ENCODE measurements at regions not wholly inside any gene's neighbourhood (a gene's known extent, or its start where the extent isn't known, plus 50 kb on each side); places are given as distances from the start of the nearest gene placed in this dataset.

GRCh38 chr22:47342446-47342845 lies 580.0 kb downstream of the TBC1D22A start:
- no peak overlapping the region for H3K27ac ChIP-seq (ENCODE audit: poor library complexity, severe bottlenecking)
- no peak for ATAC-seq (ENCODE audit: low read depth)
- no peaks in the 10 kb centered on the region for H3K4me1 ChIP-seq (ENCODE audit: insufficient read depth, poor library complexity, severe bottlenecking)
- no peaks in the 10 kb centered on the region for H3K27me3 ChIP-seq (ENCODE audit: insufficient read depth, poor library complexity, severe bottlenecking)
- DNase-seq (ENCODE audit: low spot score): no peak
- H3K4me3 ChIP-seq (ENCODE audit: severe bottlenecking): no peak overlapping the region
- peaks cover 2% of the 10 kb centered on the region for H3K9me3 ChIP-seq (ENCODE audit: severe bottlenecking)
- H3K36me3 ChIP-seq (ENCODE audit: low read depth): no peaks in the 10 kb centered on the region
- no peak for TF ChIP-seq CTCF (IDR thresholded peaks at IDR 0.05; ENCODE audit: poor library complexity, severe bottlenecking)

- Histone ChIP-seq H3K27me3 (ENCODE audit: insufficient read depth, poor library complexity, severe bottlenecking) (no peaks in the 10 kb centered on the region), H3K4me1 (ENCODE audit: insufficient read depth, poor library complexity, severe bottlenecking) (no peaks in the 10 kb centered on the region), H3K9me3 (ENCODE audit: severe bottlenecking) (peaks cover 2% of the 10 kb centered on the region), H3K27ac (ENCODE audit: poor library complexity, severe bottlenecking) (no peak overlapping the region), H3K36me3 (ENCODE audit: low read depth) (no peaks in the 10 kb centered on the region), H3K4me3 (ENCODE audit: severe bottlenecking) (no peak overlapping the region)
- DNase-seq (ENCODE audit: low spot score) (no peak), ATAC-seq (ENCODE audit: low read depth) (no peak)
- TF ChIP-seq CTCF (IDR thresholded peaks at IDR 0.05; ENCODE audit: poor library complexity, severe bottlenecking): no peak
Measured at GRCh38 chr22:47341464-47341863, 579.0 kb downstream of the TBC1D22A start.

GRCh38 chr22:47340851-47341436 lies 578.5 kb downstream of the TBC1D22A start:
- Histone ChIP-seq H3K9me3 (ENCODE audit: severe bottlenecking) (peaks cover 2% of the 10 kb centered on the region), H3K27ac (ENCODE audit: poor library complexity, severe bottlenecking) (no peak overlapping the region), H3K4me3 (ENCODE audit: severe bottlenecking) (no peak overlapping the region), H3K4me1 (ENCODE audit: insufficient read depth, poor library complexity, severe bottlenecking) (no peaks in the 10 kb centered on the region), H3K36me3 (ENCODE audit: low read depth) (no peaks in the 10 kb centered on the region), H3K27me3 (ENCODE audit: insufficient read depth, poor library complexity, severe bottlenecking) (no peaks in the 10 kb centered on the region)
- no peak for TF ChIP-seq CTCF (IDR thresholded peaks at IDR 0.05; ENCODE audit: poor library complexity, severe bottlenecking)
- DNase-seq (ENCODE audit: low spot score): no peak
- ATAC-seq (ENCODE audit: low read depth): peak; percentile 30; the same call in 1 of the 3 replicates

- peak; percentile 93 for ATAC-seq (ENCODE audit: low read depth)
- no peak for DNase-seq (ENCODE audit: low spot score)
- Histone ChIP-seq H3K27me3 (ENCODE audit: insufficient read depth, poor library complexity, severe bottlenecking) (no peaks in the 10 kb centered on the region), H3K27ac (ENCODE audit: poor library complexity, severe bottlenecking) (peak overlapping the region; percentile 35), H3K4me3 (ENCODE audit: severe bottlenecking) (no peak overlapping the region), H3K4me1 (ENCODE audit: insufficient read depth, poor library complexity, severe bottlenecking) (no peaks in the 10 kb centered on the region), H3K9me3 (ENCODE audit: severe bottlenecking) (peaks cover 2% of the 10 kb centered on the region), H3K36me3 (ENCODE audit: low read depth) (no peaks in the 10 kb centered on the region)
- no peak for TF ChIP-seq CTCF (IDR thresholded peaks at IDR 0.05; ENCODE audit: poor library complexity, severe bottlenecking)
Measured at GRCh38 chr22:47337161-47337621, 574.7 kb downstream of the TBC1D22A start.

GRCh38 chr22:47335958-47336357 lies 573.5 kb downstream of the TBC1D22A start:
- ATAC-seq (ENCODE audit: low read depth): no peak
- Histone ChIP-seq H3K27me3 (ENCODE audit: insufficient read depth, poor library complexity, severe bottlenecking) (no peaks in the 10 kb centered on the region), H3K4me3 (ENCODE audit: severe bottlenecking) (no peak overlapping the region), H3K36me3 (ENCODE audit: low read depth) (no peaks in the 10 kb centered on the region), H3K27ac (ENCODE audit: poor library complexity, severe bottlenecking) (no peak overlapping the region), H3K4me1 (ENCODE audit: insufficient read depth, poor library complexity, severe bottlenecking) (no peaks in the 10 kb centered on the region), H3K9me3 (ENCODE audit: severe bottlenecking) (peaks cover 2% of the 10 kb centered on the region)
- TF ChIP-seq CTCF (IDR thresholded peaks at IDR 0.05; ENCODE audit: poor library complexity, severe bottlenecking): no peak
- no peak for DNase-seq (ENCODE audit: low spot score)
